ENCODE measurements at regions not wholly inside any gene's neighbourhood (a gene's known extent, or its start where the extent isn't known, plus 50 kb on each side); places are given as distances from the start of the nearest gene placed in this dataset.

- no peak for DNase-seq
These were observed 436.8 kb upstream of the CWC22 start for GRCh38 chr2:180443888-180444287.

DNA sequence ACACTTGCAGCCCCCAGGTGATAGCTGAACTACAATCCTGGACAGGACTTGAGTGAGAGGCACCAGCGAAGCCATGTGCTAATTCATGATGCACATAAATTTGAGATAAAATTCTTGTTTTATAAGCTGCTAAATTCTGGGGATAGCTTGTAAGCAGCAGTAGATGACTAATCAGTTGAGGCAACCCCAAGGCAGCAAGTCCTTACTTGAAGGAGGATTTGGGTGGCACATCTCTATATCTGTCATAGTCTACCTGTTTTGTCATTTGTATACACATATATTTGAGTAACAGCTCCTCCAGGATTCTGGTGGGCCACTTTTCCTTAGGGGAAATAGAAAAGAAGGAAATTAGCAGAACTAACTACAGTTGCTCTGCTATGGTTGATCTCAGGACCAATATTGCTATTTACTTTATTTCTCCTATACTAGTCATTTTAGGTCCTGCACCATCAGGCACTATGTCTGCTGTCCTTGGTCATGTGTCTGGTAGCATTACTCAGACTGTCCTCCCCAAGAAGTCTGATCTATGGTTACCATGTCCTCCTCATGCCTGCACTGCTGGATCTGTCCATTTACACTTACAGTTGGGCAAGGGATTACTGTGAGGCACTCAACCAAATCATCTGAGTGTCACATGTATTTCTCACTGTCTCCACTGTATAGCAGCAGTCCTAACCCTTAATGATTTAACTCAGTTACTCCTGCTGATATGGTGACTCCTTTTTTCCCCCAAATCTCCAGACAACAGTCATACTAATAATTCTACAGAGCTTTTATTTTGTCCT, 436.0 kb upstream of the CWC22 start:
- no peak for DNase-seq

DNA sequence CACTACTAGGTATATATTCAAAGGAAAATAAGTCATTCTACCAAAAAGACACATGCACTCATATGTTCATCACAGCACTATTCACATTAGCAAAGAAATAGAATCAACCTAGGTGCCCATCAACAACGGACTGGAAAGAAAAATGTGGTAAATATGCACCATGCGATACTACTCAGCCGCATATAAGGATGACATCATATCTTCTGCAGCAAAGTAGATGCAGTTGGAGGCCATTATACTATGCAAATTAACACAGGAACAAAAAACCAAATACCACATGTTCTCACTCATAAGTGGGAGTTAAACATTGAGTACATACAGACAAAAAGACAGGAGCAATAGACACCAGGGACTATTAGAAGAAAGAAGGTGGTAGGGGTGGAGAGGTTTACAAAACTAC, 412.1 kb upstream of the CWC22 start:
- DNase-seq, result no peak

- DNase-seq, result no peak
These were observed 409.5 kb upstream of the CWC22 start for GRCh38 chr2:180416627-180417026.

- DNase-seq, result no peak
These were observed 406.2 kb upstream of the CWC22 start for GRCh38 chr2:180413336-180413735.

GRCh38 chr2:180412219-180412618, 405.1 kb upstream of the CWC22 start:
- DNase-seq, result no peak

DNA sequence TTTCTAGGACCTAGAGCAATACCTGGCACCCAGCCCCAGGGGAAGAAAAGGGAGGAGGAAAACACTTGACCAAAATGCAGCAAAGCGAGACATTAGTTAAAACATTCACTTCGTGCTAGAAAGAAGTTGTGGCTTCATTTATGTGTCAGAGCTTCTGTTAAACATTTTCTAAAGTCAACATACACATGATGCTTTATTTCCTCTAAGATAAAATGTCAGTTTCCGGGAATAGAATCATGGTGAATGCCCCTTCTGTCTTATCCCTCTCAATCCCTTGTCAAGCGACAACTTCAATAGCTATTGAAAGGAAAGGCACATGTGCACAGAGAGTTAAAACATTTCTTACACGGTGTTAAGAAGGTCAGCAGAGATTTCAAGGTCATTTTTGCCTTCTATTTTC, 404.6 kb upstream of the CWC22 start:
- no peak for DNase-seq

DNA sequence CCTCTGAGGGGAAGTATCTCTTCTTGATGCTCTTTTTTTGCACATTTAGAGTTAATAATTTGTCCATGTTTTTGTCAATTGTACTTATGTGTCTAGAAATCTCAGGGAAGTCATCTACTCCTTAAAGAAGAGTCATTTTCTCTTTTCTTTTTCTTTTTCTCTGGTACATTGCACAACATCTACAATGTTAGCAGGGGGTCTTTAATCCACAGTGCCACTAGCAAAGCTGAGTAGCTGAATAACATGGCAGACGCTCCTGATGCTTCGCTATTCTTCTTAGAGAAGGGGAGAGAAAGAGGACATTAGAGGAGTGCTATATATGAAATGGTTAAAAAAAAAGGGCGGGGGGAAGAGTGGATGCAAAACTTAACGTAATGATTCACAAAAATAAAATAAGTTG, 399.6 kb upstream of the CWC22 start:
- no peak for DNase-seq

DNA sequence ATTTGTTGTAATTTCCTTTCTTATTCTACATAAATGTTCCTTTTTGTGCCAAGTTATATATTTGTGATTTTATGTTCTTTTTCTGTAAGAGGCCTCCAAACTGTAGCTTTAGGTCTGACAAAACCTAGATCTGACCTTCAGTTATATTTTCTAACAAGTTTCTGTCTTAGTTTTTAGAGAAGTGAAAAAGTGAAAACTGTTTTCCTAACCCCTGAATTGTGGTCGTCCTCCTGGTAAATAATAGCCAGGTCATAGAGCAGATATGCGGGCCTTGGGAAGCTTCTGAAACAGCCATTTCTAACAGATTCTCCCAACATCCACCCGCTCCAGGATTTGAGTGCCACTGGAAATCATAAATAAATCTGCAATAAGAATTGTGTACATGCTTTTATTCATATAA, 398.4 kb upstream of the CWC22 start:
- DNase-seq, result no peak

DNA sequence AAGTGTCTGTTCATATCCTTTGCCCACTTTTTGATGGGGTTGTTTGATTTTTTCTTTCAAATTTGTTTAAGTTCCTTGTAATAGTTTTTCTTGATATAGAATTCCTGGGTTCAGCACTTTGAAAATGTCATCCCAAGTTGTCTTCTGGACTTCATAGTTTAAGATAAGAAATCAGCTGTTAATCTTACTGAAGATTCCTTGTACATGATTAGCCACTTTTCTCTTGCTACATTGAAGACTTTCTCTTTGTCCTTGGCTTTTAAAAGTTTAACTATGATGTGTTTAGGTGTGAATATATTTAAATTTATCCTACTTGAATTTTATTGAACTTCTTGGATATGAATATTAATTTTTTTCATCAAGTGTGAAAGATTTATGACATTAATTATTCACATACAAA, 387.2 kb upstream of the CWC22 start:
- DNase-seq, result no peak

- no peak for DNase-seq
These were observed 378.6 kb upstream of the CWC22 start for GRCh38 chr2:180385601-180386201.

- no peak for DNase-seq
These were observed 369.0 kb upstream of the CWC22 start for GRCh38 chr2:180376066-180376465.

DNA sequence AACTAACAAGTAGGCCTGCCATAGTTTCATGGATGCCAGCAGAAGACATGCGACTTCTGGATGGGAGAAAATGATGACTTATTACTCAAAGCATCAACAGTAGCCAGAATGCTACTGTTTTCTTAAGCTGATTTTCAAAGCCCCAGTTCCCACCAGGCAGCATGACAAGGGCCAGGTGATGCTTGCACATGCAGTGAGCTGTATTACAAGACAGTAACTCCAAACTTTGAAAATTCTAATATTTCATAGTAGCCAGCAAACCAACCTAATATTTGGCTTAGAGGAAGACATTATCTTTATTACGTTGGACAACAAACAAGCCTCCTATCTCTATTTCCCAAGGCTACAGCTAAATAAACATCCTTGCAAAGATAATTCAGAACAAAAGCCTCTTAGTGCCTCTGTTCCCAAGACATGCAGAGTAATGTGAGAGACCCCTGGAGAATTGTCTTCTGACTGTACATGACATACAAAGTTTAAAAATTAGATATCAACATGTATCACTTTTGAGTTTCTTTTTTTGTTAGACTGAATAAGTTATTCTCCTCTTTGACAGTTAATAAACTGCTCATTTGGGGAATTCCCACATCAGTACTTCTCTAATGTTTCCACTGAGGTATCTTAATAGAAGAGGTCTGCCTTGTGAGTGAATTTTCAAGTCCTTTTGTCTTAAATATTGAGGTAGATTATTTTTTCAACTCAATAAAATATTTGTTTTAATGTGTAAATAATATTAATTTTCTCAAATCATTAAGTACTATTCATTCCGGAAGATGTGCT, 367.6 kb upstream of the CWC22 start:
- DNase-seq, result no peak

GRCh38 chr2:180370511-180371205, 363.6 kb upstream of the CWC22 start:
- DNase-seq, result no peak

DNA sequence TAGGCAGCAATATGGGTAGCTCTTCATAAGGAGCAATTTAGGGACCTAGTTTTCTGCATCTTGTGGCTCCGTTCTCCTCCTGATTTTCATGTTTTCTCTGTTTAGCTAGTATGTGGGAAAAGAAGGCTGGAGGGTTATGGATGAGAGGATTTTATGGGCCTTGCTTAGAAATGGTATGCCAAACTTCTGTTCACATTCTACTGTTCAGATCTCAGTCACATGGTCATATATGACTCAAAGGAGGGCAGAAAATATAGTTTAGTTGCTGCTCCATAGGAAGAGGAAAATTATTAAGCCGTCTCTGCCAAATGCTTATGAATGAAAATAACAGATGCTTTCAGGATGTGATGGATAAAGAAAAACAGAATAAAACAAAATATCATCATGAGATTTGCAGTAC, 361.8 kb upstream of the CWC22 start:
- no peak for DNase-seq

DNA sequence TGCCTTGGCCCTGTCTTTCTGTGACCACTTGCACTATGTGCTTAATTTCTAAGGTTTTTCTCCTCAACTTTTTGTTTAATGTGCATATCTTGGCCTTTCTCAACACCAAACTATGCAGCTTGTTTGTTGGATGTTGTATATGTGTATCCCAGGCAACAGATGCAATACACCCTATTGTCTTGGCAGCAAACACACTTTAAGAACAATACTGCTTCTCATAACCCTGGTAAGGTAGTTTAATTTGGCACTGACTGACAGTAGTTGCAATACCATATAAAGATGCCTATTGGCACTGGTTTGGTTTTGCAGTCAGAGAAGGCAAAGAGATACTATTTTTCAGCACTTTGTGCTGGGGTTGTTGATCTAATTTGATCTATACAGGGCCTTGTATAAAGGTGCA, 360.7 kb upstream of the CWC22 start:
- DNase-seq, result no peak

DNA sequence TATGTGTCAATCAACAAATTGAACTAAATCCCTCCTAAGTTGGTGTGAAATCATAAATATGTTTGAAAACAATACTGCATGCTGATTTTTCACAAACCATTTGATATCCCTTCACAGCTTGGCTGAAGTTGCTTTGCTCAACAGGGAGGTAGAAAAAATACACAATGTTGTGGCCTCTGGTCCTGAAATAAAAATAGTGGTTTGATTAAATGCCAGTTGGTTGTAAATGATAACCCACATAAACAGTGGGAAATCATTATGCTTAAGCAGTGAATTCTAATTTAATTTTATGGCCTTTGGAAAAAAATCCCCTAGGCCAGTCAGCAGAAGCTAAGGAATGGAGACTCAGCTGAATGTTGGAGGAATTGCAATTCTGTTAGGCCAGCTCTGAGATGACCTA, 359.4 kb upstream of the CWC22 start:
- DNase-seq, result no peak

DNA sequence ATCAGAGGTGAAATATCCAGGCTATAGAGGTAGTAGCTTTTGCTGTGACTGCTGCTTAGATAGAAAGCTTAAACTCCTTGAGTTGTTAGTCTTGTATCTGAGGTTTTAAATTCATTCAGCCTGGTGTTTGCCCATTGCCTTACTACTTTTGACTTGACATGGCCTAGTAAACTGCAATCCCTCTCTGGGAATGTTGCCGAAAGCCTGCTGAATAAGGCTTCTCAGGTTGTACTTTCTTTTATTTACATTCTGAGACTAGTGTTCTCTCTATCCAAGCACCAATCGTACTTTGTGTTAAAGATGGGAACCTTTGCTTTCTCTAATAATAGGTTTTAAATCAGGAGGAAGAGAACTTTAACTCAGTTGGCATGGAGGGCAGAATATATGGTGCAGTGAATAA, 357.6 kb upstream of the CWC22 start:
- no peak for DNase-seq

GRCh38 chr2:180360283-180360618, 353.2 kb upstream of the CWC22 start:
- no peak for DNase-seq

- no peak for DNase-seq
These were observed 352.6 kb upstream of the CWC22 start for GRCh38 chr2:180359522-180360282.

DNA sequence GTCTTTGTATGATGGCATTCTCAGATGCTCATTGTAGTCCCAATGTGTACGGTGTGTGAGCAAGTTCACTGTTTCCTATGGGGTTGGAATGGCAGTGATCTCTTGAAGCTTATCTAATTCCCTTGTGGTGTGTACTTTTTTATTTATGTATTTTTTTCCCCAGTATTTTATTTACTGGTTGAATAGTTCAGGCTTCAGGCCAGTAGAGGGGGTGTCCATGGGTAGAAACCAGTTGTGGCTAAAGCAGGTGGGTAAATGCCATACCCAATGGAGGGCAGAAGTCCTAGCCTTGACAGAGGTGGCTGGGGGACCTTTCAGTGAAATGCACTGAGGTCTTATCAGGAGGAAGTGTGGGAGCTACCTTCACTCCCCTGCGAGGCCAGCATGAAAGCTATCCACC, 351.4 kb upstream of the CWC22 start:
- no peak for DNase-seq

DNA sequence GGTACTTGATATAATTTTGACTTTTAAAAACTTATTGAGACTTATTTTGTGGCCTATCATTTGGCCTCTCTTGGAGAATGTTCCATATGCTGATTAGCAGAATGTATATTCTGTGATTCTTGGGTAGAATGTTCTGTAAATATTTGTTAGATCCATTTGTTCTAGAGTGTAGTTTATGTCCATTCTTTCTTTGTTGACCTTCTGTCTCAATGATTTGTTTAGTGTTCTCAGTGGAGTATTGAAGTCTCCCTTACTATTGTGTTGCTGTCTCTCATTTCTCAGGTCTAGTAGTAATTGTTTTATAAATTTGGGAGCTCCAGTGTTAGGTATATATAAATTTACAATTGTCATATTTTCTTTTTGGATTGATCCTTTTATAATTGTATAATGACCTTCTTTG, 349.6 kb upstream of the CWC22 start:
- no peak for DNase-seq

DNA sequence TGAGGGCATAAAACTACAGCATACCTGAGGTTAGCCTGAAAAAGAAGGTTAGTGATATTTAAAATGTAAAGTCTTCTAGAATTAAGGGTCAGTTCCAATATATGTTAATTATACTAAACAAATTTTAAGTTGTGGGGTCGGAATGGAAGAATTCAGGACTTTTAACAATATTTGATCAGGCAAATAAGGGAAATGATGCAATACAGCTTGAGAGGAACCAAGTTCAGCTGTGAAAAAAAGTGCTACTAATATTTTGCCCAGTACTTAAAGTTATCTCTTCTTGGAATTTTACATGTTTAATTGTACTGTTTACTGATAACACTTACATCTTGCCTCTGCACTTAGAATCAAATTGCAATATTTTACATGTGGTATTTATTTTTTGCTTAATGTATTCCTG, 345.5 kb upstream of the CWC22 start:
- DNase-seq, result no peak

Measured in activated naive CD4-positive, alpha-beta T cell (primary cell).